HepG2 (cell line): ENCODE measurements at regions not wholly inside any gene's neighbourhood (a gene's known extent, or its start where the extent isn't known, plus 50 kb on each side); places are given as distances from the start of the nearest gene placed in this dataset.

ENCODE experiments used
- ATAC-seq: fragments of 200-7000 bp; cut with Tn5 transposase; 3 replicates; pipeline ENCODE4 v1.9.1; 2020; ENCODE audit warnings: mild to moderate bottlenecking, moderate library complexity
- BruUV-seq: library from RNA; stranded (reverse); fragments of 400-500 nt; replicated peaks from 2 replicates; lab custom pipeline; 2021; lab: Mats Ljungman, UMichigan
- CTCF ChIA-PET: fragments of 300-600 bp; formaldehyde crosslinking; extraction: SDS; loops from one replicate; lab custom pipeline; 2021; ENCODE audit warnings: low total read pairs, inconsistent platforms, low intra/inter-chr PET ratio; lab: Yijun Ruan, JAX
- POLR2A ChIA-PET: fragments of 350-600 bp; sonication (Branson Sonifier 250); formaldehyde crosslinking; loops from one replicate; lab custom pipeline; 2020; ENCODE audit warnings: antibody characterized with exemption, inconsistent platforms; lab: Yijun Ruan, JAX
- DNase-seq: peaks from one replicate; pipeline ENCODE4 v3.0.0-alpha.2; 2015; ENCODE audit warnings: low spot score
- FAIRE-seq: peaks from 3 replicates; lab custom pipeline; 2011; peaks lifted over from hg19 to GRCh38; lab: Jason Lieb, UNC
- H2AFZ ChIP-seq: one replicate; pipeline ENCODE4 v1.6.1; 2011; ENCODE audit warnings: low read length, inconsistent platforms
- H3K27ac ChIP-seq: fragments of 300-600 bp; 3 replicates; pipeline ENCODE4 v1.8.0; 2011; ENCODE audit warnings: mixed run types, mild to moderate bottlenecking, mixed read lengths, low read length, inconsistent platforms; ENCODE audit not compliant: insufficient read depth; ENCODE audit errors: extremely low read length
- H3K27me3 ChIP-seq, 2 experiments: fragments of 200-600 bp in 1 of 2; 2 replicates in 1 of 2; 3 replicates in 1 of 2; pipeline versions ENCODE4 v1.6.0 to v1.8.0; 2011; ENCODE audit warnings: low read length in 2 of 2, mild to moderate bottlenecking in 2 of 2, moderate library complexity in 2 of 2, inconsistent platforms in 1 of 2; ENCODE audit not compliant: insufficient read depth in 2 of 2, control insufficient read depth in 1 of 2
- H3K36me3 ChIP-seq, 2 experiments: fragments of 200-600 bp in 1 of 2; replicated peaks in 1 of 2; 2 replicates in 1 of 2; 3 replicates in 1 of 2; pipeline versions ENCODE4 v1.5.1 to v1.8.0; 2011; ENCODE audit warnings: low read length in 2 of 2, inconsistent platforms in 1 of 2; ENCODE audit not compliant: insufficient read depth in 2 of 2, control insufficient read depth in 1 of 2
- H3K4me1 ChIP-seq: 2 replicates; pipeline ENCODE4 v1.5.1; 2012; ENCODE audit warnings: low read length, inconsistent platforms; ENCODE audit not compliant: insufficient read depth
- H3K4me2 ChIP-seq: 2 replicates; pipeline ENCODE4 v1.6.0; 2011; ENCODE audit warnings: low read depth, low read length, inconsistent platforms
- H3K4me3 ChIP-seq, 3 experiments: fragments of 200-600 bp in 1 of 3; sonication (generic), shearing (Covaris generic) in 1 of 3; replicated peaks in 1 of 3; 2 replicates each; pipeline ENCODE4 v1.5.1; 2011 to 2016; ENCODE audit warnings: low read length in 3 of 3, inconsistent platforms in 2 of 3, low read depth in 2 of 3, mild to moderate bottlenecking in 2 of 3, control low read depth in 1 of 3, mixed read lengths in 1 of 3; ENCODE audit not compliant: insufficient read depth in 1 of 3
- H3K79me2 ChIP-seq: one replicate; pipeline ENCODE4 v1.6.1; 2011; ENCODE audit warnings: low read length, inconsistent platforms; ENCODE audit not compliant: insufficient read depth
- H3K9ac ChIP-seq: 2 replicates; pipeline ENCODE4 v1.6.0; 2011; ENCODE audit warnings: mild to moderate bottlenecking, low read depth, low read length, inconsistent platforms; ENCODE audit not compliant: insufficient read depth
- H3K9me3 ChIP-seq: 2 replicates; pipeline ENCODE4 v1.5.1; 2012; ENCODE audit warnings: mild to moderate bottlenecking, low read length
- H4K20me1 ChIP-seq: 2 replicates; pipeline ENCODE4 v1.6.0; 2011; ENCODE audit warnings: inconsistent platforms, mild to moderate bottlenecking, low read length, moderate library complexity; ENCODE audit not compliant: insufficient read depth
- AKNA ChIP-seq: sonication (generic); formaldehyde crosslinking; IDR thresholded peaks from 2 replicates; pipeline ENCODE4 v1.4.0; 2020; ENCODE audit warnings: missing genetic modification reagents, borderline replicate concordance
- MATR3 ChIP-seq: sonication (generic); formaldehyde crosslinking; IDR thresholded peaks from 2 replicates; pipeline ENCODE4 v1.4.0; 2020; ENCODE audit warnings: missing genetic modification reagents
- SRSF1 ChIP-seq: fragments of 200-400 bp; formaldehyde crosslinking; optimal IDR thresholded peaks from 2 replicates; pipeline ENCODE3; 2017; ENCODE audit warnings: mild to moderate bottlenecking, low read depth, low read length, moderate library complexity
- TARDBP ChIP-seq: sonication (generic); formaldehyde crosslinking; IDR thresholded peaks from 2 replicates; pipeline ENCODE4 v1.8.0; 2022; ENCODE audit warnings: mild to moderate bottlenecking, missing genetic modification reagents
- ZBTB20 ChIP-seq: sonication (generic); formaldehyde crosslinking; IDR thresholded peaks from 2 replicates; pipeline ENCODE4 v1.8.1; 2023; ENCODE audit warnings: missing genetic modification reagents, low read depth, mild to moderate bottlenecking, borderline replicate concordance
- ZFP91 ChIP-seq: sonication (generic); formaldehyde crosslinking; IDR thresholded peaks from 2 replicates; pipeline ENCODE4 v1.9.0; 2022; ENCODE audit warnings: missing genetic modification reagents, mild to moderate bottlenecking, borderline replicate concordance
- ZHX2 ChIP-seq, 2 experiments: sonication (generic) in 1 of 2; formaldehyde crosslinking in 1 of 2; IDR thresholded peaks; 2 replicates each; pipeline versions ENCODE4 v1.6.1 to v1.9.0; 2014 to 2022; ENCODE audit warnings: antibody characterized with exemption in 1 of 2, borderline replicate concordance in 1 of 2, inconsistent platforms in 1 of 2, low read depth in 1 of 2, missing genetic modification reagents in 1 of 2
- ZNF24 ChIP-seq: fragments of 450-650 bp; IDR thresholded peaks from 2 replicates; pipeline ENCODE4 v1.6.1; 2017; ENCODE audit warnings: antibody characterized with exemption, mild to moderate bottlenecking
- WGBS: methylation state at CpG from one replicate; pipeline ENCODE4 v1.1.6; 2017; ENCODE audit warnings: low lambda C conversion rate; 5-methylcytosine and 5-hydroxymethylcytosine counted together
- in situ Hi-C: cut with HindIII; loops from 2 replicates; pipeline ENCODE4 v1.10.0; 2017; ENCODE audit warnings: low pct_unique_long_range_greater_than_20kb; ENCODE audit not compliant: extremely low pct_ligation_motif_present
- intact Hi-C: fragments of 100-400 bp; cut with micrococcal nuclease; formaldehyde crosslinking; loops from one replicate; pipeline ENCODE4 v1.10.0; 2022; ENCODE audit not compliant: unreplicated experiment

- TF ChIP-seq ZFP91 (CRISPR knock-in tag) (no peak), ZHX2 (IDR thresholded peaks at IDR 0.05; ENCODE audit: low read depth) (no peak), ZHX2 (CRISPR knock-in tag; IDR thresholded peaks at IDR 0.05; ENCODE audit: borderline replicate concordance) (no peak)
Measured at GRCh38 chr5:136619556-136619955, 254.2 kb upstream of the TRPC7 start (continued).

GRCh38 chr5:136615251-136616119 lies 250.1 kb upstream of the TRPC7 start:
- H3K9ac ChIP-seq: no peak overlapping the region
- intact Hi-C loops (no loop called here), in situ Hi-C loops (no loop called here)
- no TSS peak for BruUV-seq
- no peaks in the 10 kb centered on the region for H3K79me2 ChIP-seq
- no peak overlapping the region for H3K27ac ChIP-seq
- H3K27me3 ChIP-seq: no peaks in the 10 kb centered on the region
- ChIA-PET CTCF (no interaction called here), POLR2A (no interaction called here)
- DNase-seq: no peak
- 9% methylated on average over 6 of the region's 6 CpGs for WGBS
- H4K20me1 ChIP-seq: no peaks in the 10 kb centered on the region
- H2AFZ ChIP-seq: no peak overlapping the region
- H3K36me3 ChIP-seq: no peaks in the 10 kb centered on the region
- no peaks in the 10 kb centered on the region for H3K9me3 ChIP-seq
- H3K4me1 ChIP-seq: no peaks in the 10 kb centered on the region
- H3K4me2 ChIP-seq: no peak overlapping the region
- H3K4me3 ChIP-seq: no peak overlapping the region
- no peak for FAIRE-seq
- ATAC-seq: no peak
- TF ChIP-seq ZBTB20 (CRISPR knock-in tag): no peak
- TF ChIP-seq TARDBP: no peak
- TF ChIP-seq AKNA (CRISPR knock-in tag): no peak
- TF ChIP-seq SRSF1: no peak
- TF ChIP-seq MATR3 (CRISPR knock-in tag): no peak
- no peak for TF ChIP-seq ZNF24
